ENCODE measurements at regions not wholly inside any gene's neighbourhood (a gene's known extent, or its start where the extent isn't known, plus 50 kb on each side); places are given as distances from the start of the nearest gene placed in this dataset.
A peak's percentile ranks its signal among the peaks of the same experiment; 100 is the strongest.
"Not testable (repeated sequence)": the region's sequence is repeated elsewhere in the genome, so short reads cannot be mapped to it uniquely, and the experiment has no call there.

DNA sequence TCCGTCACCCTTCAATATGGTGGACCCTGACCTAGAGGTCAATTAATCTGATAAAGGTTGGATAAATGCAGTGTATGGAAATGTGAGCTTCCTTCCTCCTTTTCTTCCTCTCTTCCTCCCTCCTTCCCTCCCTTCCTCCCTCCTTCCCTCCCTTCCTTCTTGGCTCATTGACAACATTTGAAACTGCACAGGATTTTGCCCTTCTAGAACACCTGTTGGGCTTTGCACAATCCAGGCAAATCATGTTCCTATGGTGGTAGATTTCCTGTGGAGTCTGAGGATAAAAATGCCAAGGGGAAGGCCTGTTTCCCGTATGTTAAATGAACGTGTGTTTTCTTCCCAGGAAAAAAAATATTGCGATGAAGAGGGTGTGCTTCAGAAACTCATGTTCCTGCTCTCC, 642.8 kb downstream of the EPM2A start:
- no peak overlapping the region for H3K27ac ChIP-seq
- POLR2A ChIA-PET (ENCODE audit: low non-redundant PET) = no interaction called here
- TF ChIP-seq, protein P1, sequence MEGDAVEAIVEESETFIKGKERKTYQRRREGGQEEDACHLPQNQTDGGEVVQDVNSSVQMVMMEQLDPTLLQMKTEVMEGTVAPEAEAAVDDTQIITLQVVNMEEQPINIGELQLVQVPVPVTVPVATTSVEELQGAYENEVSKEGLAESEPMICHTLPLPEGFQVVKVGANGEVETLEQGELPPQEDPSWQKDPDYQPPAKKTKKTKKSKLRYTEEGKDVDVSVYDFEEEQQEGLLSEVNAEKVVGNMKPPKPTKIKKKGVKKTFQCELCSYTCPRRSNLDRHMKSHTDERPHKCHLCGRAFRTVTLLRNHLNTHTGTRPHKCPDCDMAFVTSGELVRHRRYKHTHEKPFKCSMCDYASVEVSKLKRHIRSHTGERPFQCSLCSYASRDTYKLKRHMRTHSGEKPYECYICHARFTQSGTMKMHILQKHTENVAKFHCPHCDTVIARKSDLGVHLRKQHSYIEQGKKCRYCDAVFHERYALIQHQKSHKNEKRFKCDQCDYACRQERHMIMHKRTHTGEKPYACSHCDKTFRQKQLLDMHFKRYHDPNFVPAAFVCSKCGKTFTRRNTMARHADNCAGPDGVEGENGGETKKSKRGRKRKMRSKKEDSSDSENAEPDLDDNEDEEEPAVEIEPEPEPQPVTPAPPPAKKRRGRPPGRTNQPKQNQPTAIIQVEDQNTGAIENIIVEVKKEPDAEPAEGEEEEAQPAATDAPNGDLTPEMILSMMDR (conservative IDR thresholded peaks at IDR 0.05; ENCODE audit: low read depth) = no peak
- CTCF ChIA-PET = no interaction called here
- no peak for DNase-seq (ENCODE audit: low spot score)

DNA sequence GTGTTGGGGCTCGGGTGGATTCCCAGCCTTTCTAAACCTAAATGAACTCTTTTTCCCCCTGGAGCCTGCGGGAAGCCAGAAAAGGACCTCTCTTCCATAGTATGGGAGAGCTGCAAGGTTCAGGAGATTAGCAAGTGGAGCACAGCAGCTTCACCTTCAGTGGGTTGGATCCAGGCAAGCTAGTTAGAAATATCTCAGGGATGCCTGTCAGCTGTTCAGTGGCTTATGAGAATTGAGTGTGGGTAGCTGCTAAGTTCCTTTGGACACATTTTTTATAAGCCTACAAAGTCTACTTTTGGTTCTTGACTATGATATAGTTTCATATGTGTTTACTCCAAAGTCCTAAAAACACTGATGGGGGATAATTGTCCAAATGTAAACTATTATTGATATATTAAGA, 642.1 kb downstream of the EPM2A start:
- TF ChIP-seq, protein P1 (conservative IDR thresholded peaks at IDR 0.05; ENCODE audit: low read depth) = no peak
- ChIA-PET CTCF (no interaction called here), POLR2A (ENCODE audit: low non-redundant PET) (no interaction called here)
- DNase-seq (ENCODE audit: low spot score) = no peak
- H3K27ac ChIP-seq = no peak overlapping the region

DNA sequence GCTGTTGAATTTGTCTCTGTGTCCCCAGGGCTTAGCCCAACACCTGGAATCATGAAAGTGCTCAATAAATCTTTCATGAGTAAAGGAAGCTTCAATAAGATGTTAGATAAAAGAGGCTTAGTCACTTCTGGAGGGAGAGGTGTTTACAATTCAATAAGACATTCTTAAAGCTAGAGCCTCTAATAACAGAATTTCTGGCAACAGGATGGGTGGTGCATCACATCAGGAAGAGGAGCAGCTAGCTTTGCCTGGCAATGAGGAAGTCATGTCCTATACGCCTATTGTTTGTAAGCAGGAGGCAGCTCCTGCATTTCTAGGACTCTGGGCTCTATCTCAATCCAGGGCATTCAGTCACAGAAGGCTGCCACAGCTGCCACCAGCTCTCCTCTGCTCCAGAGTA, 638.5 kb downstream of the EPM2A start:
- DNase-seq (ENCODE audit: low spot score) = no peak
- POLR2A ChIA-PET (ENCODE audit: low non-redundant PET) = no interaction called here
- TF ChIP-seq, protein P1 (conservative IDR thresholded peaks at IDR 0.05; ENCODE audit: low read depth) = no peak
- CTCF ChIA-PET = no interaction called here
- no peak overlapping the region for H3K27ac ChIP-seq

DNA sequence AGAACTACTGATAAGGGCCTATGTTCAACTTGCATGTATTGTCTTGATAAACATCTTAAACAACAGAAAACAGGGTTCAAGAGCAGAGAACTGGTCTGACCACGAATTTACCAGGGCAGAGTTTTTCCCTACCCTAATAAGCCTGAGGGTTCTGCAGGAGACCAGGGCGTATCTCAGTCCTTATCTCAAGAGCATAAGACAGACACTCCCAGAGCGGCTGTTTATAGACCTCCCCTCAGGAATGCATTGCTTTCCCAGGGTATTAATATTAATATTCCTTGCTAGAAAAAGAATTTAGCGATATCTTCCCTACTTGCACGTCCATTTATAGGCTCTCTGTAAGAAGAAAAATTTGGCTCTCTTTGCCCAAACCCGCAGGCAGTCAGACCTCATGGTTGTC, 637.2 kb downstream of the EPM2A start:
- POLR2A ChIA-PET (ENCODE audit: low non-redundant PET); CTCF ChIA-PET; DNase-seq (ENCODE audit: low spot score); H3K27ac ChIP-seq: not testable (repeated sequence)

DNA sequence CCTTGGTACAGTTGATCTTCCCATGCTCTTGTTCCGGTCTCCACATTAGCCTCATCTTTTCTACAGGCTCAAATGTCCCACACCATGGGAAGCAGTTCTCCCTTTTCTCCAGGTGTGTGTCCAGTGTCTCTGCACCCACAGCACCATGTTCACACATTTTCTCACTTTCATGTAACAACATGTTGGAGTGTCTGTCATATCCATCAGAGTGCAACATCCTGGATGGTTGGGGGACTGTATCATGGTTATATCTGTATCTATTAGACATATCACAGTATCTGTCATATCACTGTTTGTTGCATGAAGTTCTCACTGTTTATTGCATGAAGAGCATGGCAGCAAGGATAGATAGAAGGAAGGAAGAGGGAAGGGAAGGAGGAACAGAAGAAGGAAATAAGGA, 635.6 kb downstream of the EPM2A start:
- ChIA-PET POLR2A (ENCODE audit: low non-redundant PET) (no interaction called here), CTCF (no interaction called here)
- no peak for DNase-seq (ENCODE audit: low spot score)
- no peak overlapping the region for H3K27ac ChIP-seq
- TF ChIP-seq, protein P1 (conservative IDR thresholded peaks at IDR 0.05; ENCODE audit: low read depth) = no peak

DNA sequence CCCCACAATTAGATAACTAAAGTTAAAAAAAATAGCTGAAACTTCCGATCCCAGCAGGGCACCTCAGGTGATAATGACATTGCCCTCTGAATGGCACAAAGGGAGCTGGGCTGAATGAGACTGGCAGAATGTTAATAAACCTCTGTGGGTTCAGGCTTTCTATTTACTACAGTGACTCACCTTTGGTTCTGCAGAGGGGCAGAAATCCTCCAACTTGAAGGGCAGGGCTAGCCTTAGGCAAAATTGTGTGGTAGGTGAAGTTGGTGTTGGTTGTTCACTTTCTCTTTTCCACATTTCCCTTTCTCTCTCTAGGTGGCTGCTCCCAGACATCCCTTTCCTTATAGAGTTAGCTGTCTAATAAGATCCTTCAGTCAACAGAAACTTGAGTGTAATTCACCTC, 625.2 kb downstream of the EPM2A start:
- CTCF ChIA-PET = interaction anchor here (0.6 kb wide), 1 partner anchor 127 kb away, joined by 3 read pairs; no protein-coding TSS in a partner anchor
- POLR2A ChIA-PET (ENCODE audit: low non-redundant PET) = no interaction called here

DNA sequence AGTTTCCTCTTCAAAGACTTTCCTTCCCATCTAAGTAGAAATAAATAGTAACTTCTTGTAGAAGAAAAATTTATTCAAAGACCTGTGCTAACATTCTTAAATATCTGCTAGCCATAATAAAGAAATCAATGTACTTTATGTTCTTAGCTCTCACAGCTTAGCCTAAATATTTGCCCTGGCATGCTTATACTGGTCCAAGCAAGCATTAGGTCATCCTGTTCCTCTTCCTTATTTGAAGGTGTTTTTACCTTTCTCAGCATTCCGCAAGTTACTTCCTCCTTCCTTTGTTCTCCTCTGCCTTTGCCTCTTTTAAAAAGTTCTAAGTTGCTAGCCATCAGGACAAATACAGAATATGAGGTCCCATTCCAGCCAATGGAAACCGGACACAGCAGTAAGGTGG, 623.9 kb downstream of the EPM2A start:
- DNase-seq (ENCODE audit: low spot score); CTCF ChIA-PET; POLR2A ChIA-PET (ENCODE audit: low non-redundant PET); H3K27ac ChIP-seq: not testable (repeated sequence)

More for the DNA sequence above, 625.2 kb downstream of the EPM2A start:
- DNase-seq (ENCODE audit: low spot score) = peak; percentile 44
- TF ChIP-seq, protein P1 (conservative IDR thresholded peaks at IDR 0.05; ENCODE audit: low read depth) = no peak
- H3K27ac ChIP-seq = no peak overlapping the region

DNA sequence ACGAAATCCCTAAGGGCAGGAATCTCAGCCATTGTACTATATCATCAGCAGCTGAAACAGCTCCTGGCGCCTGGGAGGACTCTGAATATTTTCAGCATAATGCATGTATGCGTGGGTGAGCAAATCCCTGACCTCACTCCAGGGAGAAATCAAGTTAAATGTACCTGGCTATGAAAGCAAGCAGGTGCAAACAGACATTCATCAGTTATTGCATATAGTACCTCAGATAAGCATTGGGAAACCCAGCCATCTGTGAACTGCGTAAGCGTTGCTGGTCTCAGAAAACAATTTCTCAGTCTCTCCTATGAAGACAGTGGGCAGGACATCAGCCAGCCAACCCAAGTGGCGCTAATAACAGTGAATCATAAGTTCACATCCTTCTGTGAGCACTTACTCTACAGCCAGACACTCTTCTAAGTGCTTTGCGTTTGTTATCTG, 622.6 kb downstream of the EPM2A start:
- TF ChIP-seq, protein P1 (conservative IDR thresholded peaks at IDR 0.05; ENCODE audit: low read depth) = no peak
- H3K27ac ChIP-seq = no peak overlapping the region
- ChIA-PET POLR2A (ENCODE audit: low non-redundant PET) (no interaction called here), CTCF (no interaction called here)
- no peak for DNase-seq (ENCODE audit: low spot score)

Measured in RWPE1 (cell line).